RPMI8226 (cell line): ENCODE measurements at regions not wholly inside any gene's neighbourhood (a gene's known extent, or its start where the extent isn't known, plus 50 kb on each side); places are given as distances from the start of the nearest gene placed in this dataset.

Source experiments
- DNase-seq: peaks from one replicate; pipeline ENCODE4 v3.0.0-alpha.2; 2015

DNA sequence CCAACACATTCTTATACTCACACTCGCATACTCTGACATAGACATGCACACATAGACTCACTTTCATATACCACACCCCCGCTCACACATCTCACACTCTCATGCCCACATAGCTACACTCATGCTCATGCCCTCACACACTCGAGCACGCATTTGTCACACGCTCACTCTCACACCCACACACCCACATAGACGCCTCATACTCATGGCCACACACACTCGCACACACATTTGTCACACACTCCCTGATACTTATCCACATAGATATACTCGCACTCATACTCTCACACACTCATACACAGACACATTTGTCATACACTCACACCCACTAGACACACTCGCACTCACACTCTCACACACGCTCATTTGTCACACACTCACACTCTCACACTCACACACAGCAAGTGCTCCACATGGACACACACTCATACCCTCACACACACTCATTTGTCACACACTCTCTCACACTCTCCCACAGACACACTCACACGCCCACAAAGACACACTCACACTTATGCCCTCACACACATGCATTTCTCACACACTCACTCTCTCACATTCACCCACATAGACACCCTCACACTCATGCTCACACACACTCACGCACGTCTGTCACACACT is 50.9 kb downstream of the TNP1 start:
- no peak for DNase-seq

DNA sequence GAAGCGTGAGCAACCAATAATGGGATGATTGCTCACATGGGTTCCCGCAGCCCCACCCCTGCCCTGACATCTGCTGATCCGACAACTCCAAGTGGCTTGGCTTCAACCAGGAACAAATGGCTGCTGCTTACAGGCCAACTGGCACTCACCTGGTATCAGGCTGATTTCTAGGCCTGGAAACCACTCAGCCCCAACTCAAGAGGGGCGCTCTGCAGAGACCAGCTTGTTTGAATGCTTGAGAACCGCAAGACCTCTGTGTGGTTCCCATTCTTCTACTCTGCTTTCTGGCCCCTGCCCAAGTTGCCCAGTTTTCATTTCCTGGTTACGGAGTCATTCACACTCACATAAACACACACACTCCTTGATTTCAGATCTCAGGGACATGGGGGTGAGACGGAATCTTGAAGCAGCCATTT is 52.0 kb downstream of the TNP1 start:
- peak; percentile 57 for DNase-seq

DNA sequence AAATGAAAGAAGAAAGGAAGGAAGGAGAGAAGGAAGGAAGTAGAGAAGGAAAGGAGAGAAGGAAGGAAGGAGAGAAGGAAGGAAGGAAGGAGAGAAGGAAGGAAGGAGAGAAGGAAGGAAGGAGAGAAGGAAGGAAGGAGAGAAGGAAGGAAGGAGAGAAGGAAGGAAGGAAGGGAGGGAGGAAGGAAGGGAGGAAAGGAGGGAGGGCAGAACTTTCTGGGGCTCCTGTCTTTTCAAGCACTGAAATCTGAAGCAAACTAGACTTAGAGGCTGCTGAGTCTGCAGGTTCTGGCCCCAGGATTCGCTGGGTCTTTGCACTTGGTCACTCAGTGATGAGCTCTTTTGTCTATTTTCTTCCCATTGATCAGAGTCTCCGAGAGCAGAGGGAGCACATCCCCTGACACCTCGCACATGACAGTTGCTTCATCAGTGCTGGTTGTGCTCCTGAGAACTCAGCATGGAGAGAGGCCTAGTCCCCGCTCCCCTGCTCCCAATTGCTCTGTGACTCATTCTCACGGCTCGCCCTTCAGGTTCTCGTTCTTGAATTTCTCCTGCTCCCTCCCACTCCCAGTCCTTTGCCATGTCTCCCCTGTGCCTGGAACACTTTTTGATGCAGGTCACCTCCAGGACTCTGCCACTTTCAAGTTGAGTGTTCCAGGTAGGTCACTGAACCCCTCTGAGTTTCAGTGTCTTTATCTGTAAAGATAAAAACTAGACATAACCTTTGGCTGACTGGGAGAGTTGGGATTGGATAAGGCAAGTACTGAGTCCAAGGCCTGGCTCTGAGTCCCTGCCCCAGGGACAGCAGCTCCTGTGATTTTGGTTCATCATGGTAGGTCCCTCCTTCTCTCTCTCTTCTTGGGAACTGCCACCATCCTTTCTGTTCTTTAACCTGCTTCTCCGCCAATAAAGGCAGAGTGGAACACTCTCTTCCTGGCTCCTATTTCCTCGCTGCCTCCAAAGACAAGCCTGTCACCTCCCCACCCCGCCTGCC is 55.2 kb downstream of the TNP1 start:
- no peak for DNase-seq

DNA sequence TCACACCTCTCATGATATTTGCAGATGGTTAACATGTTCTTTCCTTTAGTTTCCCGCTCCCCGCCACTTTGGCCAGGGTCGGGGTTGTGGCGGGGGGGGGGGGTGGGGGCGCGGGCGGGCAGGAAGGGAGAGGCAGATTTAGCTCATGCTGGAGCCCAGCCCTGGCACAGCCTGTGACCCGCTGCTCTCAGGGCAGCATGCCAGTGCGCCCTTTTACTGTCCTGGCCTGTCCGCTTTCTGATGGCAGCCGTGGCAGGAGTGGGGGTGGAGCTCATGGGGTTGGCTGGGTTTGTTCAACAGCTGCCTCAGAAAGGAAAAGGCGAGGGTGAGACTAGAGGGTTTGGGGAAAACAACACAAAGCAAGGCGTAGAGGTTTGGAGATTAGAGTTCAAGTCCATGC is 56.1 kb downstream of the TNP1 start:
- no peak for DNase-seq

DNA sequence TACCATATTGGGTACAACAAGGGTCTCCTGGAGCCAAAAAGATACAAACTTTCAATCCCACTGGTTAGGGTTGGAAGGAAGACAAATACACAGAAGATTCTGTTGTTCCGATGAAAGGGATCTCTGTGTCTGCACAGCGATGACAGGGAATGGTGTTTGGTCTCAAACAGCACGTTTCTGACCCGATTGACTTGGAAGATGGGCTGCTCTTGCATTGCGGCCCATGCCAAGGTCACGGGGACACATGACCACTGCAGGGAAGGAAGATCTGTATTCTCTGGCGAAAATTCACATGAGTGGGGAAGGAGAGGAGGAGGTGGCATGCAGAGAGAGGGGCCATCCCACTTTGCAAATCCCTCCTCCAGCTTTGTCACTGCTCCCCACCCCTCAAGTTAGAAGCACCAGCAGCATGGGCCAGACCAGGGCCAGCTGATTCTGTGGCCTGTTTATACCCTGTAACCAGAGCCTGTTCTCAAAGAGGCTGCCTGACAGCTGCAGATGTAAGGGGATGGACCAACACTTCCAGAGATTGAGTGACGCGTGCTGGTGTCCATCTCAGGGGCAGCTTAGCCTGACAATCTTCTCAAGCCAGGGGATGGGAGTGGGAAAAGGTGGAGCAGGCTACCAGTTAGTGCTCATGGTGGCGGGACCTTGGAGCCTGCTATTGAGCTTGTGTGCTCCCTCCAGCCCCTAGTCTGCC is 57.2 kb downstream of the TNP1 start:
- DNase-seq, result no peak

DNA sequence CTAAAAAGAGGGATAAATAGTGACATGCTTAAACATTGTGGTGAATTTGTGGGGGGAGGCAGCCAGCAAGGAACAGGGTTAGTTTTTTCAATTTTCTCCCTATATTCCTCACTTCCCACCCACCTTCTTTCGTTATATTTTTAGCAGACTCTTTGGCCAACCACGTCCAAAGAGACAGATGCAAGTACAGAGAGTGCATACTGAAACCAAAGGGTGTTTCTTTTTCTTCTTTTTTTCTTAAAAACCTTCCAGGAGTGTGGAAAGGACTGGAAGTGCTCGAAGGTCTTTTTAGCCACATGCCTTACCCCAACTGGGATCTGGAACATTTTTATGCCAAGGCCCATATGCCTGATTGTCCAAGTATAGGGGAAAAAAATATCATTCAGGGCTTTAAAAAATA is 59.0 kb downstream of the TNP1 start:
- DNase-seq, result no peak

GRCh38 chr2:216799873-216800431 is 59.9 kb downstream of the TNP1 start:
- no peak for DNase-seq

DNA sequence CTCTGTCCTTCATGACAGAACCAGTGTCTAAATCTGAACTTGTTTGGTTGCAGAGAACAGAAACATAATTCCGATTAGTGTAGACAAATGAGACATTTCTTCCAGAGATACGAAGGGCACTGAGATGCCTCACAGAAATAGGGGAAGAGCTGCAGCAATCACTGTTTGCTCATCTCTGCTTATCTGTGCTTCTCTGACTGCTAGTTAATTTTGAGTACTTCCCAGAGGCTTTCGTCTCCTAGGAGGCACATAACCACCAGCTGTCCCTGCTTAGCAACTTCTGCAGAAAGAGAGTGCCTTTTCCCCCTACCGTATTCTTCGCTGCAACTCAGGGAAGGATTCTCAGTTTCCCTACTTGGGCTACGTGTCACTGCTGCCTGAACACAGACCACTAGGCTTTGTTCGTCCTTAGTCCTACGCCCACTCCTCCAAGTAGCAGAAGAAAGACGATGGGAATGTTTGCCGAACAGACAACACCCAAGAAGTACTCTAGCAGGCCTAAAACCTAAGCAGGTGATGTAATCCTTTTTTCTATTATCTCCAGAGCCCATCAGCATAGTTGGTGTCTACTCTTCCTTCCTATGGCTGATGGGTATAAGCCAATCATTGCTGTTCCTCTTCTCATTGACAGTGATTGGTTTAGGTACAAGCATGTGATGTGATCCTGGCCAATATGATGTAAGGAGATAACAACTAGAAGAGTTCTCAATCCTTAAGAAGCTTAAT is 63.6 kb downstream of the TNP1 start:
- DNase-seq, result no peak

GRCh38 chr2:216793386-216793785 is 66.5 kb downstream of the TNP1 start:
- no peak for DNase-seq

DNA sequence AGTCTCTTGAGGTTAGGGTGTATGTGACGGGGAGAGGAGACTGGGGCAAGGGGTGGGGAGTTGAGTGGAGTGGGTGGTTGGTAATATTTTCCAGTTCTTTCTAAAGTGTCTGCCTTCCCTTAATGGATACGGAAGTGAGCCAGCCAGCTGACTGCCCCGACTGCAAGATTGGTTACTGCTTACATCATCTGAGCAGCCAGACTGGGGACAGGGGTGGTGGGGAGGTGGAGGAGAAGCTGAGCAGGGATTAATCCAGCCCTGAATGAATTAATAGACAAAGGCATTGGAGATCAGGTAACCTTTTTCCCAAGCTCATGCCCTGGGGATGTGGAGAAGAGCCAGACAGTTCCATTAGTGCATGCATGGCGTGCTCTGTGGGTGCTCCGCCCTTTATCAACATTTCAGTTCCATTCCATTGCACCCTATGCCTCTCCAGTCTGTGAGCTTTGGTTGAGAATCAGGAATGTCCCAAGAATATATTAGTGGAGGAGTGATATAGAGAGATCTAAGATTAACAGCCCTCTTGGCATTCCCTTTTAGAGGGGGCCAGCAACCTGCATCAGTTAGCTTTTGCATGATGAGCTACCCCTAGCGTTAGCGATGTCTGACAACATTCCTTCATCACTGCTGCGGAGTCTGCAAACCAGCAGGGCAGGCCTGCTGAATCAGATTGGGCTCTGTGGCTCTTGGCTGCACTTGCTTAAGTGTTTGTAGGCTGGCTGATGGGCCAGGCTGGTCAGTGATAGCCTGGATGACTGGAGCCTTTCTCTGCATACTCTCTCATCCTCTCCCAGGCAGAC is 67.4 kb downstream of the TNP1 start:
- DNase-seq, result no peak

- DNase-seq, result no peak
Observed at GRCh38 chr2:216791303-216791702, 68.6 kb downstream of the TNP1 start.

GRCh38 chr2:216789081-216789480 is 70.8 kb downstream of the TNP1 start:
- peak; percentile 25 for DNase-seq

GRCh38 chr2:216787851-216788540 is 71.9 kb downstream of the TNP1 start:
- no peak for DNase-seq

- no peak for DNase-seq
Observed at GRCh38 chr2:216786676-216787075, 73.2 kb downstream of the TNP1 start.

GRCh38 chr2:216784456-216784855 is 75.4 kb downstream of the TNP1 start:
- no peak for DNase-seq

DNA sequence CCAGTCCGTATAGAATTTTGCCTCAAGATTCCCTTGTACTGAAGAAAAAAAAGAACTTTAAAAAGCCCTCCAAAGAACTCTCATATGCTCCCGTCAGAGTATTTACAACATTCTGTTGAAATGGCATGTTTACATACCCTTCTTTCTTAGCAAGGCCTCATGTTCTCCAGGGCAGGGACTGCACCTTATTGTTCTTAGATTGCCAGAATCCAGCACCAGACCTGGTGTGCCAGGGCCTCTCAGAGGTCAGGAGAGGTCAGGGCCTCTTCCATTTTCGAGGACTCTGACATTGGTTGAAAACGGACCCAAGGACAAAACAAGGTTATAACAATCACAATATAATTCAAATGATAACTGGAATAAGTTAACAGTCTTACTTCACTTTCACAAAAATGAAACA is 78.2 kb downstream of the TNP1 start:
- no peak for DNase-seq

GRCh38 chr2:216780843-216781242 is 79.0 kb downstream of the TNP1 start:
- no peak for DNase-seq

DNA sequence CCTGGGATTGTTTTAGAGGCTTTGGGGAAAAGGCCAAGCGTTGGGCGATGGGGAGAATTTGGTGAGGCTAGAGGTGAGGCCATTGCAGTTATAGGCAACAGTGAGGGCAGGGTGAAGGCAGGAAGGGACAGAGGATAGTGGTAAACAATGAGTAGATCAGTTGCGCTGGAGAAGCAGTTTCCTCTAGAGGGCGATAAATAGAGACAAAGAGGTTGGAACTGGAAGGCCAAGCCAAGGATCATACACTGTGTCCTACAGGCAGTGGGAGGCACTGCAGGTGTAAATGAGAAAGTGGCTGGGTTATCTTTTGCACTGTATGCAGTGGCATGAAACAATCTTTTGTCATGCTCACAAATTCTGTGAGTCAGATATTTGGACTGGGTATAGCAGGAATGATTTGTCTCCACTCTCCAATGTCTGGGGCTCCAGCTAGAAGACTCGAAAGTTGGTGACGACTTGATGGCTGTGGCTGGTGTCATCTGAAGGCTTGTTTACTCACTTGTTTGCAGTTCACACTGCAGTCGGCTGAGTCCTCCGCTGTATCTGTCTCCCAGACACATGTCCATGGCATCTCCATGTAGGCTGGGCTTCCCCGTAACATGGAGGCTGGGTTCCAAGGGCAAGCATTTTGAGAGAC is 82.1 kb downstream of the TNP1 start:
- peak; percentile 74 for DNase-seq

DNA sequence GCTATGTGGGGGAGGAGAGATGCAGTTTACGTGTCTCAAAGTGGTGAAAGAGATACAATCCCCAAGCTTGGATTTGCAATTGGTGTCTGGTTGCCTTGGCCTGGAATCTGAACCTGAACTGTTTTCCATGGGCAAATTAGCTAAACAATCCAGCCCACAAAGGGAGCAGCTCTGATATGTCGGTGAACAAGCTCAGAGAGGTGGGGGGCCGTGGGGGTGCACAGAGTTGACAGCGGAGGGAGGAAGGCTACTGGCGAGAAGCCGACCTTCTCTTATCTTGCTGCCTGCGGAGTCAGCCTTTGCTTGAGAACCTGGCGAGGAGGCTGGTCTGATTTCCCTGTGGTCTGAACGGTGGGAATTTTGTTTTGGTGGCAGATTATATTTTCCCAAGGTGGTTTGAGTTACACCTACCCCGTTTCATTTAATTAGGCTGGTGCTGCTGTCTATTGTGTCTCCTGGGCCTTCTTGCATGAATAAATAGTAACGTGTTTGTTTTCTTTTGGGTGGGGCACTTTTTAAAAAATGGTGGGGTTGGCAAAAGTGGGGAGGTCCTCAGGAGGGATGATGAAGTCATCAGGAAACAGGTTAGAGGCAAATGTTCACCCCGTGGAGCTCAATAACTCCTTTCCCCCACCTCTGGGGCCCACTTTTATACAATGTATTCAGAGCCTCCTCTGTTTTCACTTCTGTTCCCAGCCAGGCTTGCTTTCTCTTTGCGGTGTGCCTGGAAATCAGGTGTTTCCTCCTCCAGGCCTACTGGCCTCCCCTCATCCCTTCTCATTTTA is 80.9 kb upstream of the IGFBP5 start:
- DNase-seq, result no peak

DNA sequence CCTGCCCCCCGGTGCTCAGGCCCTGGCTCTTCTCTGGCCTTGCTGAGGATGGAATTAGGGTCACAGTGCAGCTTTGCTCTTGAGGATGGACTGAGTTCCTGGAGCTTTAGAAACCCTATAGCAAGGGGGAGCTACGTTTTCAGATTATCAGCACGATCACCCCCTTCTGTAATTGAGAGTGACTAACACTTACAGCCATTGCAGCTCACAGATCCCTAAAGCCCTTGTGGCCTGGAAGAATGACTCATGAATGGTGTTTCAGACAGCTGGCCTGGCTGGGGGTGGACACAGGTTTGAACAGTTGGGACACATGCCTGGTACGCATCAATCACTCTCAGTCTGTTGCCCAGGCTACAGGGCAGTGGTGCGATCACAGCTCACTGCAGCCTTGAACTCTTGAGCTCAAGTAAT is 79.7 kb upstream of the IGFBP5 start:
- DNase-seq, result no peak
